ENCODE measurements at regions not wholly inside any gene's neighbourhood (a gene's known extent, or its start where the extent isn't known, plus 50 kb on each side); places are given as distances from the start of the nearest gene placed in this dataset.

- in situ Hi-C loops (cut with MboI; ENCODE audit: low pct_unique_long_range_greater_than_20kb, low sequenced_read_pairs, unreplicated experiment), result no loop called here
- TF ChIP-seq, protein P1, sequence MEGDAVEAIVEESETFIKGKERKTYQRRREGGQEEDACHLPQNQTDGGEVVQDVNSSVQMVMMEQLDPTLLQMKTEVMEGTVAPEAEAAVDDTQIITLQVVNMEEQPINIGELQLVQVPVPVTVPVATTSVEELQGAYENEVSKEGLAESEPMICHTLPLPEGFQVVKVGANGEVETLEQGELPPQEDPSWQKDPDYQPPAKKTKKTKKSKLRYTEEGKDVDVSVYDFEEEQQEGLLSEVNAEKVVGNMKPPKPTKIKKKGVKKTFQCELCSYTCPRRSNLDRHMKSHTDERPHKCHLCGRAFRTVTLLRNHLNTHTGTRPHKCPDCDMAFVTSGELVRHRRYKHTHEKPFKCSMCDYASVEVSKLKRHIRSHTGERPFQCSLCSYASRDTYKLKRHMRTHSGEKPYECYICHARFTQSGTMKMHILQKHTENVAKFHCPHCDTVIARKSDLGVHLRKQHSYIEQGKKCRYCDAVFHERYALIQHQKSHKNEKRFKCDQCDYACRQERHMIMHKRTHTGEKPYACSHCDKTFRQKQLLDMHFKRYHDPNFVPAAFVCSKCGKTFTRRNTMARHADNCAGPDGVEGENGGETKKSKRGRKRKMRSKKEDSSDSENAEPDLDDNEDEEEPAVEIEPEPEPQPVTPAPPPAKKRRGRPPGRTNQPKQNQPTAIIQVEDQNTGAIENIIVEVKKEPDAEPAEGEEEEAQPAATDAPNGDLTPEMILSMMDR (IDR thresholded peaks at IDR 0.05; ENCODE audit: extremely low read depth, insufficient read depth, missing control alignments), result no peak
- DNase-seq (ENCODE audit: low spot score), result no peak
Observed at GRCh38 chr4:167578906-167579305, 344.6 kb upstream of the SPOCK3 start.

GRCh38 chr4:167581449-167581965 is 347.2 kb upstream of the SPOCK3 start:
- DNase-seq (ENCODE audit: low spot score), result no peak
- in situ Hi-C loops (cut with MboI; ENCODE audit: low pct_unique_long_range_greater_than_20kb, low sequenced_read_pairs, unreplicated experiment), result no loop called here
- TF ChIP-seq, protein P1 (IDR thresholded peaks at IDR 0.05; ENCODE audit: extremely low read depth, insufficient read depth, missing control alignments), result no peak

- TF ChIP-seq, protein P1 (IDR thresholded peaks at IDR 0.05; ENCODE audit: extremely low read depth, insufficient read depth, missing control alignments), result no peak
- DNase-seq (ENCODE audit: low spot score), result no peak
- in situ Hi-C loops (cut with MboI; ENCODE audit: low pct_unique_long_range_greater_than_20kb, low sequenced_read_pairs, unreplicated experiment), result no loop called here
Observed at GRCh38 chr4:167587361-167587760, 353.1 kb upstream of the SPOCK3 start.

GRCh38 chr4:167595898-167596297 is 361.6 kb upstream of the SPOCK3 start:
- TF ChIP-seq, protein P1 (IDR thresholded peaks at IDR 0.05; ENCODE audit: extremely low read depth, insufficient read depth, missing control alignments), result no peak
- no peak for DNase-seq (ENCODE audit: low spot score)
- in situ Hi-C loops (cut with MboI; ENCODE audit: low pct_unique_long_range_greater_than_20kb, low sequenced_read_pairs, unreplicated experiment), result no loop called here

DNA sequence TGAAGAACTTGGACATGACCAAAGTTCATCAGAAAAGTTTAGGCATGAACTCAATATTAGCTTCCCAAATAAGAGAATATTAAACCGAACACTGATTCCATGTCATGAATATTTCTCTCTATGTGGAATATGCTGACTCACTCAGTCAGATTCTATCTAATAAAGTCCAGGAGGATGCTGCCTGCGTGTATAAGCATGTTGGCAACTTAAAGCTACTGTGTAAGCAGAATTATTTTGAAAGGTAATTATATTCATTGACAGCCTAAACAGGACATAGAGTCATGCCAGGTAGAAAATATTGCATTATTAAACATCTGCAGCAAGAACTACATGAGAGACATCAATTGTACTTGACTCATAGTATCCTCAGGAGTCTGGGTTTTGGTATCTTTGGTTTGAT is 367.9 kb upstream of the SPOCK3 start:
- TF ChIP-seq, protein P1 (IDR thresholded peaks at IDR 0.05; ENCODE audit: extremely low read depth, insufficient read depth, missing control alignments), result no peak
- in situ Hi-C loops (cut with MboI; ENCODE audit: low pct_unique_long_range_greater_than_20kb, low sequenced_read_pairs, unreplicated experiment), result no loop called here
- DNase-seq (ENCODE audit: low spot score), result no peak

DNA sequence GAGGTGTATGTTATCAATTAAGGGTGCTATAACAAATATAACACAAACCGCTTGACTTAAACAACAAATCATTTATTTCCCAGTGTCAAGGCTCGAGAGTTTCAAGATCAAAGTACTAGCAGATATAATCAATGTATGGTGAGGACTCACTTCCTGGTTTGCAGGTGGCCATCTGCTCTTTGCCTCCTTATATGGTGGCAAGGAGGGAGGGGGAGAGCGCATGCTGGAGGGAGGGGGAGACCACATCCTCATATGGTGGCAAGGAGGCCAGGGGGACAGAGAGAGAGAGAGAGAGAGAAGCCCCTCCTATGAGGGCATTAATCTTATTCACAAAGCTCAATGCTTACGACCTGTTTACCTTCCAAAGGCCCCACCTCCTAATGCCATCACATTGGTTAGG is 372.3 kb upstream of the SPOCK3 start:
- in situ Hi-C loops (cut with MboI; ENCODE audit: low pct_unique_long_range_greater_than_20kb, low sequenced_read_pairs, unreplicated experiment), result no loop called here
- TF ChIP-seq, protein P1 (IDR thresholded peaks at IDR 0.05; ENCODE audit: extremely low read depth, insufficient read depth, missing control alignments), result no peak
- DNase-seq (ENCODE audit: low spot score), result no peak

DNA sequence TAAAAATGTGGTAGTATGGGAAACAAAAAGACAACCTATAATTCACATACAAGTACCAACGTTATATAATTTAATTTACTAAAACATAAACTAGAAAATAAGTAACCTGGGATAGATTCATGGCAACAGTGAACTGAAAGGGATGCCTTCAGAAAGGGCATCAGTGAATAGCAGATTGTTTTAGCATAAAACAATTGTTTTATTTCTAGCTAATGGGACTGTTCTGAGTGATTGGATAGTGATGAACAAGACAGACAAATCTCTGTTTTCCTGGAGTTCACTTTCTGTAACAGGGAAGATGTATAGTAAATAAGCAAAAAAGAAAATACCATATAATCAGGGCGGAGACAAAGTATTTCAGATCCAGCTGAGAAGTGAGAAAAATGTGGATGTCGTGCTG is 379.1 kb upstream of the SPOCK3 start:
- in situ Hi-C loops (cut with MboI; ENCODE audit: low pct_unique_long_range_greater_than_20kb, low sequenced_read_pairs, unreplicated experiment), result no loop called here
- DNase-seq (ENCODE audit: low spot score), result no peak
- TF ChIP-seq, protein P1 (IDR thresholded peaks at IDR 0.05; ENCODE audit: extremely low read depth, insufficient read depth, missing control alignments), result no peak

Data from GM13977 (cell line).